ENCODE measurements at regions not wholly inside any gene's neighbourhood (a gene's known extent, or its start where the extent isn't known, plus 50 kb on each side); places are given as distances from the start of the nearest gene placed in this dataset.
"Not testable (repeated sequence)": the region's sequence is repeated elsewhere in the genome, so short reads cannot be mapped to it uniquely, and the experiment has no call there.

- Histone ChIP-seq H3K4me3 (ENCODE audit: low read depth in 2 of 2, low read length in 2 of 2) (no peak overlapping the region), H3K27ac (ENCODE audit: low read length) (no peak overlapping the region), H3K36me3 (ENCODE audit: control insufficient read depth, insufficient read depth, low read length) (no peaks in the 10 kb centered on the region), H3K4me1 (ENCODE audit: control insufficient read depth, insufficient read depth, low read length) (no peaks in the 10 kb centered on the region), H3K27me3 (ENCODE audit: control insufficient read depth, insufficient read depth, low read length) (no peaks in the 10 kb centered on the region), H3K9me3 (ENCODE audit: control insufficient read depth, insufficient read depth, low read depth, low read length) (no peaks in the 10 kb centered on the region)
- POLR2A ChIA-PET = no interaction called here
- BruUV-seq (replicated peaks) = no TSS peak
- intact Hi-C loops (cut with micrococcal nuclease; ENCODE audit: unreplicated experiment) = no loop called here
- CTCF ChIA-PET = no interaction called here
- ATAC-seq = no peak
- TF ChIP-seq, protein P1, sequence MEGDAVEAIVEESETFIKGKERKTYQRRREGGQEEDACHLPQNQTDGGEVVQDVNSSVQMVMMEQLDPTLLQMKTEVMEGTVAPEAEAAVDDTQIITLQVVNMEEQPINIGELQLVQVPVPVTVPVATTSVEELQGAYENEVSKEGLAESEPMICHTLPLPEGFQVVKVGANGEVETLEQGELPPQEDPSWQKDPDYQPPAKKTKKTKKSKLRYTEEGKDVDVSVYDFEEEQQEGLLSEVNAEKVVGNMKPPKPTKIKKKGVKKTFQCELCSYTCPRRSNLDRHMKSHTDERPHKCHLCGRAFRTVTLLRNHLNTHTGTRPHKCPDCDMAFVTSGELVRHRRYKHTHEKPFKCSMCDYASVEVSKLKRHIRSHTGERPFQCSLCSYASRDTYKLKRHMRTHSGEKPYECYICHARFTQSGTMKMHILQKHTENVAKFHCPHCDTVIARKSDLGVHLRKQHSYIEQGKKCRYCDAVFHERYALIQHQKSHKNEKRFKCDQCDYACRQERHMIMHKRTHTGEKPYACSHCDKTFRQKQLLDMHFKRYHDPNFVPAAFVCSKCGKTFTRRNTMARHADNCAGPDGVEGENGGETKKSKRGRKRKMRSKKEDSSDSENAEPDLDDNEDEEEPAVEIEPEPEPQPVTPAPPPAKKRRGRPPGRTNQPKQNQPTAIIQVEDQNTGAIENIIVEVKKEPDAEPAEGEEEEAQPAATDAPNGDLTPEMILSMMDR (IDR thresholded peaks at IDR 0.05) = no peak
- no peak for TF ChIP-seq POLR2AphosphoS5 (IDR thresholded peaks at IDR 0.05; ENCODE audit: low read depth, low read length)
- TF ChIP-seq TCF7L2 (IDR thresholded peaks at IDR 0.05; ENCODE audit: low read depth, low read length) = no peak
- no peak for TF ChIP-seq REST (IDR thresholded peaks at IDR 0.05; ENCODE audit: insufficient read depth in 1 of 2, low read depth in 2 of 2, low read length in 1 of 2)
- no peak for TF ChIP-seq SIN3A (IDR thresholded peaks at IDR 0.05; ENCODE audit: borderline replicate concordance, insufficient read depth, low read depth, low read length)
- in situ Hi-C loops (cut with HindIII; ENCODE audit: low pct_unique_long_range_greater_than_20kb, low sequenced_read_pairs) = no loop called here
- DNase-seq (ENCODE audit: low read depth, low spot score) = no peak
These were observed 394.1 kb downstream of the ZBBX start for GRCh38 chr3:166986000-166986399.

DNA sequence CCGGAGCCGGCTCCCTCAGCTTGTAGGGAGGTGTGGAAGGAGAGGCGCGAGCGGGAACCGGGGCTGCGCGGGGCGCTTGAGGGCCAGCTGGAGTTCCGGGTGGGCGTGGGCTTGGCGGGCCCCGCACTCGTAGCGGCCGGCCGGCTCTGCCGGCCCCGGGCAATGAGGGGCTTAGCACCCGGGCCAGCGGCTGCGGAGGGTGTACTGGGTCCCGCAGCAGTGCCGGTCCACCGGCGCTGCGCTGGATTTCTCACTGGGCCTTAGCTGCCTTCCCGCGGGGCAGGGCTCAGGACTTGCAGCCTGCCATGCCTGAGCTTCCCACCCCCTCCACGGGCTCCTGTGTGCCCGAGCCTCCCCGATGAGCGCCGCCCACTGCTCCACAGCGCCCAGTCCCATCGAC lies 404.3 kb downstream of the ZBBX start:
- in situ Hi-C loops (cut with HindIII; ENCODE audit: low pct_unique_long_range_greater_than_20kb, low sequenced_read_pairs); H3K36me3 ChIP-seq (ENCODE audit: control insufficient read depth, insufficient read depth, low read length); H3K9me3 ChIP-seq (ENCODE audit: control insufficient read depth, insufficient read depth, low read depth, low read length); H3K27me3 ChIP-seq (ENCODE audit: control insufficient read depth, insufficient read depth, low read length); H3K4me1 ChIP-seq (ENCODE audit: control insufficient read depth, insufficient read depth, low read length); DNase-seq (ENCODE audit: low read depth, low spot score); H3K4me3 ChIP-seq (ENCODE audit: low read depth in 2 of 2, low read length in 2 of 2); intact Hi-C loops (cut with micrococcal nuclease; ENCODE audit: unreplicated experiment); H3K27ac ChIP-seq (ENCODE audit: low read length); ATAC-seq; BruUV-seq (replicated peaks); POLR2A ChIA-PET; CTCF ChIA-PET: not testable (repeated sequence)

DNA sequence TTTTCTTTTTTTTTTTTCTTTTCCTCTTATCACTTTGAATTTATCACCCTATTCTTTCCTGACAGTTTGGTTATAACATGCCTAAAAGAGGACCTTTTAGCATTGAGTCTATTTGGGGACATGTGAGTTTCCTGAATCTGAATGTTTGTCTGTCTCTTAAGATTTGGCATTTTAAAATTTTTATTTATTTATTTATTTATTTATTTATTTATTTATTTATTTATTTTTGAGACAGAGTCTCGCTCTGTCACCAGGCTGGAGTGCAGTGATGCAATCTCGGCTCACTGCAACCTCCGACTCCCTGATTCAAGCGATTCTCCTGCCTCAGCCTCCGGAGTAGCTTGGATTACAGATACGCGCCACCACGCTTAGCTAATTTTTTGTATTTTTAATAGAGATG lies 412.4 kb downstream of the ZBBX start:
- in situ Hi-C loops (cut with HindIII; ENCODE audit: low pct_unique_long_range_greater_than_20kb, low sequenced_read_pairs); H3K27ac ChIP-seq (ENCODE audit: low read length); H3K4me1 ChIP-seq (ENCODE audit: control insufficient read depth, insufficient read depth, low read length); H3K27me3 ChIP-seq (ENCODE audit: control insufficient read depth, insufficient read depth, low read length); H3K4me3 ChIP-seq (ENCODE audit: low read depth in 2 of 2, low read length in 2 of 2); H3K36me3 ChIP-seq (ENCODE audit: control insufficient read depth, insufficient read depth, low read length); BruUV-seq (replicated peaks); intact Hi-C loops (cut with micrococcal nuclease; ENCODE audit: unreplicated experiment); CTCF ChIA-PET; ATAC-seq; DNase-seq (ENCODE audit: low read depth, low spot score); H3K9me3 ChIP-seq (ENCODE audit: control insufficient read depth, insufficient read depth, low read depth, low read length); POLR2A ChIA-PET: not testable (repeated sequence)
